ENCODE measurements at regions not wholly inside any gene's neighbourhood (a gene's known extent, or its start where the extent isn't known, plus 50 kb on each side); places are given as distances from the start of the nearest gene placed in this dataset.
"Not testable (repeated sequence)": the region's sequence is repeated elsewhere in the genome, so short reads cannot be mapped to it uniquely, and the experiment has no call there.

DNA sequence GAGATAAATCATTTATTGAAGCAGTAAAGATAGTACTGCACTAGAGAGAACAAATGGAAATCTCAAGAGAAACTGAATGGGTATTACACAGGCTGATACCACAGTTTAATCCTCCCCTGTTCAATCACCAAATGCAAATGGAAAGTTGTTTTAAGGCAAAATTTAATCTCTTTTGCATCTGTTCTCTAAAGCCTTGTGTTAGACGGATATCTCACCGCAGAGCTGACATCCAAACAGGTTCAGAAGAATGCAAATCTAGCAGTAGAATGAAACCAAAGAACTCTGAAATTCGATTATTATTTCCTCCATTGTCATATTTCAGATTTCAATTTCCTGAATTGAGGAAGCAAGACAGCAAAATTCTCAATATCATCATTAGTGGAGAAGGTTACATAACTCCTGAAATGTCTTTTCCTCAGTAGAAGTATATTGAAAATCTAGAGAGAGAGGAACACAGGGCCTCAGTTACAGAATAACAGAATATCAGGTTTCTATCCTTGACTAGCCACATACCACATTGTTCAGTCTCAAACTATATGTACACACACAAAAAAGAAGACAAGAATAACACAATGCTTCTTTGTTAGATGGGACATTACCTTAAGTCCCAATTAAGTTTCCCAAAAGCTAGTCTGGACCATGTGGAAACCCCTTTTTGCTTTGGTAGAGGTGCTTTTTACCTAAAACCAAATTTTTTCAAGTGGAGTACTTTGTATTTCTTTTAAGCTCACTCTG lies 94.1 kb upstream of the BANK1 start:
- Mint-ChIP-seq H3K9me3 (no peaks in the 10 kb centered on the region), H3K27me3 (ENCODE audit: low read depth) (peaks cover 1% of the 10 kb centered on the region), H3K4me3 (no peak overlapping the region), H3K36me3 (ENCODE audit: insufficient read depth in 2 of 2) (no peaks in the 10 kb centered on the region), H3K4me1 (ENCODE audit: low read depth) (no peaks in the 10 kb centered on the region), H3K27ac (no peak overlapping the region)
- DNase-seq (no peak), ATAC-seq (replicated peaks in 1 of 2) (no peak)

DNA sequence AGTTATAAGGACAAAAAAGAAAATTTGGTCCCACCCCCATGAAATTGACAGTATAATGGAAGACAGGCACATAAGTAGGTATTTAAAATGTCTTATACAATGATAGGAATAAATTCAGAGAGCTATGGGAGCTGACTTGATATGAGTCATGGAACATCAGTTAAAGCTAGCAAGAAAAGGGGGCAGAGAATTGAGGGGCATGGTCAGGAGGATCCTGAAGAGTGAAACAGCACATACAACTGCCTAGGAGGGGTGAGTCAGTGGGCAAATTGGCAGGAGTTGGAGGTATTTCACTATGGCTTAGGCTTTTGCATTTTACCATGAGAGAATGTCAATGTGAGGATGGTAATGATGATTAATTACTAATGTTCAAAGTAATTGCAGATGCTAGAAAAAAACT lies 95.4 kb upstream of the BANK1 start:
- DNase-seq, result no peak
- no peak for ATAC-seq (replicated peaks in 1 of 2)
- H3K4me3 Mint-ChIP-seq, result no peak overlapping the region
- no peaks in the 10 kb centered on the region for H3K4me1 Mint-ChIP-seq (ENCODE audit: low read depth)
- H3K9me3 Mint-ChIP-seq, result no peaks in the 10 kb centered on the region
- peaks cover 5% of the 10 kb centered on the region for H3K27me3 Mint-ChIP-seq (ENCODE audit: low read depth)
- H3K27ac Mint-ChIP-seq, result no peak overlapping the region
- no peaks in the 10 kb centered on the region for H3K36me3 Mint-ChIP-seq (ENCODE audit: insufficient read depth in 2 of 2)

DNA sequence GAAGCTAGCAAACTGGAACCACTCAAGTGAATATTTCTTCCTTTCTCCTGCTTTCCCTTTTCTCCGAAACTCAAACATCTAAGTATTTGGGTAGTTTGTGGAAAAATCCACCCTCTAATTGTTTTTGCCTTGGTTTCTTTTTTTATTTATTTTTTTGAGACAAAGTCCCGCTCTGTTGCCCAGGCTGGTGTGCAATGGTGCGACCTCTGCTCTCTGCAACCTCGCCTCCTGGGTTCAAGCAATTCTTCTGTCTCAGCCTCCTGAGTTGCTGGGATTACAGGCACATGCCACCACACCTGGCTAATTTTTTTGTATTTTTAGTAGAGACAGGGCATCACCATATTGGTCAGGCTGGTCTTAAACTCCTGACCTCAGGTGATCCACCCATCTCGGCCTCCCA lies 96.1 kb upstream of the BANK1 start:
- not testable (repeated sequence) for H3K27me3 Mint-ChIP-seq (ENCODE audit: low read depth); ATAC-seq (replicated peaks in 1 of 2); H3K36me3 Mint-ChIP-seq (ENCODE audit: insufficient read depth in 2 of 2); H3K4me3 Mint-ChIP-seq; DNase-seq; H3K27ac Mint-ChIP-seq; H3K4me1 Mint-ChIP-seq (ENCODE audit: low read depth); H3K9me3 Mint-ChIP-seq

DNA sequence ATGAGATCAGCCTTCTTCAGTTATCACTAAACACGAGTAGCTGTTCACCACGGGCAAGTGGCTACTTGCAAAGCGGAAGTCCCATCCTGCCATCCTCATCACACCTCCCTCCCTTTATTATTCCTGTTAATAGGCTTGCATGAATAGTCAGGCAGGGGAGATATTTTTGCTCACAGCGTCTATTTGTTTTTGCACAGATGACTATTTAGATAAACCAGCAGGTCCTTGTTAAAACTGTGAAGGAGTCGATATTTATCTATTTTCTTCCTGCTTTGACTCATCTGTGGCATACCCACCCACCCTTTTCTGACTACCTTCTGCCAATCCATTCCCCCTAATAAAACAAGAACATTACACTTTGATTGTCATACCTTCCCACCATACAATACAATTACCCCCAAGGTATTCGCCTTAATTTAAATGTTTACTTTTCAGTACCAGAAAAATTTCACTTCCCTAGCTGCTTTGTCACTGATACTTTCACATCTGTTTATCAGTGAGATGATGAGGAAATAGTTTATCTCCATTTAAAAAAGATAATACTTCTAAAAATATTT lies 96.6 kb upstream of the BANK1 start:
- Mint-ChIP-seq H3K27ac (no peak overlapping the region), H3K4me1 (ENCODE audit: low read depth) (no peaks in the 10 kb centered on the region), H3K9me3 (no peaks in the 10 kb centered on the region), H3K4me3 (no peak overlapping the region), H3K27me3 (ENCODE audit: low read depth) (peaks cover 5% of the 10 kb centered on the region), H3K36me3 (ENCODE audit: insufficient read depth in 2 of 2) (no peaks in the 10 kb centered on the region)
- ATAC-seq (replicated peaks in 1 of 2), result no peak
- no peak for DNase-seq

DNA sequence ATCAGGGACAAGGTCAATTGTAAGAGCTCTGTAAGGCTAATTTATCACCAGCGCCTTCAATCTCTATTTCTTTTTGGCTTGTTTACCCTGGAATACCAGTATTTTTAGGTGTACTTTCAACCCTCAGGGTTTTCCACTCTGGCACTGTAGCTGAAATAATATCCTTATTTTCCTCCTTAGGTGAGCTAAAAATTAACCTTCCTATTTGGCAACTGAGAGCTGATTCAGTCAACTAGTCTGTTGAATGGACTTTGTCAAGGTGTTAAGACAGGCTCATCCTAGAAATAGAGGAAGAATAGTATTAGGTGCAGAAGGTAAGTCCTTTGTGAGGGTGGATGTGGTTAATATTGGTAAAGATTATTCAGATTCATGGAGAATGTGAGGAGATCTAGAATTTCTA lies 101.3 kb upstream of the BANK1 start:
- DNase-seq (no peak), ATAC-seq (replicated peaks in 1 of 2) (no peak)
- H3K4me3 Mint-ChIP-seq, result no peak overlapping the region
- H3K27me3 Mint-ChIP-seq (ENCODE audit: low read depth), result peaks cover 16% of the 10 kb centered on the region
- H3K9me3 Mint-ChIP-seq, result no peaks in the 10 kb centered on the region
- no peaks in the 10 kb centered on the region for H3K36me3 Mint-ChIP-seq (ENCODE audit: insufficient read depth in 2 of 2)
- H3K27ac Mint-ChIP-seq, result no peak overlapping the region
- H3K4me1 Mint-ChIP-seq (ENCODE audit: low read depth), result no peaks in the 10 kb centered on the region

DNA sequence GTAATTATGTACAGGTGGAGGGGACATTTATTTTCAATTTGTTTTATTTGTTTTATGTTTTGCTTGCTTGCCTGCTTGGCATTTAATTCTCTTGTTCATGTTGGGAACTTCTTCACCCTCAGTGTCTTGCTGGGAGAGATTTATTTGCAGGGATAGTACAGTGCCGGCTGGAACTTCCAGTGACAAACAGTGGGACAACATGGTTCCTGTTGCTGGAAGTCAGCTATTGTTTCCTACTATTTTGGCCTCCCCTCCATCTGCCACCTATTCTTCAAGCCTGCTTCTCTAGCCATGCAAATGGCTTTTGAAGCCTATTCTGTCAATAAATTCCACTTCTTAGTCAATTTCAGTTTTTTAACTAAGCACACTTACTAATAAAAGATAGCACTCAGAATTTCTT lies 105.4 kb upstream of the BANK1 start:
- no peak for ATAC-seq (replicated peaks in 1 of 2)
- H3K36me3 Mint-ChIP-seq (ENCODE audit: insufficient read depth in 2 of 2), result no peaks in the 10 kb centered on the region
- peaks cover 22% of the 10 kb centered on the region for H3K27me3 Mint-ChIP-seq (ENCODE audit: low read depth)
- H3K9me3 Mint-ChIP-seq, result no peaks in the 10 kb centered on the region
- DNase-seq, result no peak
- H3K4me1 Mint-ChIP-seq (ENCODE audit: low read depth), result no peaks in the 10 kb centered on the region
- H3K27ac Mint-ChIP-seq, result no peak overlapping the region
- H3K4me3 Mint-ChIP-seq, result no peak overlapping the region

DNA sequence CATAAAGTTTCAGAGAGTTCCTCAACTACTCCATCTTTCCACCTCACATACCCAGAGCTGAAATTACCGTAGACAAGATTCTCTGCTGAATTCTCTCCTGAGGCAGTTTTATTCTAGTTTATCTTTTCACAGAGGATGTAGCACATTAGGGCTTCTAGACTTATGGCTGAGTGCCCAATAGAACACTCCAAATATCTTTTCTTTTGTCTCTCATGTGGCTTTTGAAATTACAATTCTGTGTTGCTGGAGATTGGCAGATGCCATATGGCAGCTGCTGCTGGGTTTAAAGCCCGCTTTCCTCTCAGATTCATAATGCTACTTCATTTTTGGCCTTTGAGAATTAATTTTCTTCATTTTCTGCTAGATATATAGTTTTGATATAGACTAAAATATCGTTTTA lies 107.6 kb upstream of the BANK1 start:
- H3K27ac Mint-ChIP-seq, result no peak overlapping the region
- H3K4me1 Mint-ChIP-seq (ENCODE audit: low read depth), result no peaks in the 10 kb centered on the region
- H3K27me3 Mint-ChIP-seq (ENCODE audit: low read depth), result peaks cover 22% of the 10 kb centered on the region
- H3K36me3 Mint-ChIP-seq (ENCODE audit: insufficient read depth in 2 of 2), result no peaks in the 10 kb centered on the region
- DNase-seq (no peak), ATAC-seq (replicated peaks in 1 of 2) (no peak)
- no peaks in the 10 kb centered on the region for H3K9me3 Mint-ChIP-seq
- H3K4me3 Mint-ChIP-seq, result no peak overlapping the region

DNA sequence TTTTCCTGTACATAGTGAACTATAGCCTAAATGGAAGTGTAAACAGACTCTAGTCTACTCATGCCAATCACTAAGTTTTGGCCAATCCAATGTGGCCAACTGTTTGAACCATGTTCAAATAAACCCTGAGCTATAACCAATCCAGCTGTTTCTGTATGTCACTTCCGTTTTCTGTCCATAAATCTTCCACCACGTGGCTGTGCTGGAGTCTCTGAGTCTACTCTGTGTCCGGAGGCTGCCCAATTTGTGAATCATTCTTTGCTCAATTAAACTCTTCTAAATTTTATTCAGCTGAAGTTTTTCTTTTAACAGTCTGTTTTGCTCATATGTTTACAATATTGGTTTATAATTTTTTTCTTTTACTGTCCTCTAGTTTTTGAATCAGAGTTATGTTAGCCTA lies 112.3 kb upstream of the BANK1 start:
- Mint-ChIP-seq H3K27ac (no peak overlapping the region), H3K36me3 (ENCODE audit: insufficient read depth in 2 of 2) (no peaks in the 10 kb centered on the region), H3K9me3 (no peaks in the 10 kb centered on the region), H3K27me3 (ENCODE audit: low read depth) (peaks cover 11% of the 10 kb centered on the region), H3K4me1 (ENCODE audit: low read depth) (no peaks in the 10 kb centered on the region), H3K4me3 (no peak overlapping the region)
- ATAC-seq (replicated peaks in 1 of 2) (no peak), DNase-seq (no peak)

DNA sequence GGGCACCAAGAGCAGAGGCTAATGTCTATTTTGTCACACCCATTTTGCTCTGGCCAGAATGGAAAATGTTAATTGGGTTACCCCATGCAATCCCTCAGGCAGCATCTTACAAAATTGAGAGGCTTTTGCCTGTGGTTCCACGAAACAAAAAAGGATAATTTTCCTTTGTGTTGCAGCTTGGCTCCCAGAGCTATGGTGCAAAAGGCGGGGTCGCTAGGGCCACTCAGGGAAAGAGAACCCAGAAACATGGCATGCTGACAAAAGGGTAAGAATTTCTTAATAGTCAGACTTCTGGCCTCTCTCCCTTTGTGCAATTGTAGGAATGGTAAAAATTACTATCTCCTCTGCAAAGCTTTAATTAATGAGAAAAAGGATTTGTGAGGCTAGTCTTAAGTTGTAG lies 119.6 kb upstream of the BANK1 start:
- Mint-ChIP-seq H3K4me1 (ENCODE audit: low read depth) (no peaks in the 10 kb centered on the region), H3K9me3 (no peaks in the 10 kb centered on the region), H3K36me3 (ENCODE audit: insufficient read depth in 2 of 2) (no peaks in the 10 kb centered on the region), H3K27me3 (ENCODE audit: low read depth) (no peaks in the 10 kb centered on the region), H3K4me3 (no peak overlapping the region), H3K27ac (no peak overlapping the region)
- DNase-seq, result no peak
- ATAC-seq (replicated peaks in 1 of 2), result no peak

DNA sequence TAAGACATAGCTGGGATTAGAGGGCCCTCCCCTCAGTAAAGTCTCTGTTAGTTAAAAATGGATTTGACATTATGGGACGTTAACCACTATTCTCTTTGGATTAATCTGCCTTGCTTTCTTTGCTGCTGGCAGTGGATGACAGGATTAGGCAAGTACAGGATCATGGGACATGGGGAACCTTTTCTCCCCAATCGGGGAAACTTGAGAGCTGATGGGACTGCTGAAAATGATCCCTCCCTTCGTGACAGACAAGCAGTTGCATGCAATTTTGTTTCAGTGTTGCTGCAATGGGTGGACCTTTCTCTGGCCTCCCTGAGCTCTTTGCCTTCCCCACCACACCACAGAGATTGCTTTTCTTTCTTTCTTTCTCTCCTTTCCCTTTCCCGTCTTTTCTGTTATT lies 120.2 kb upstream of the BANK1 start:
- Mint-ChIP-seq H3K4me1 (ENCODE audit: low read depth) (no peaks in the 10 kb centered on the region), H3K36me3 (ENCODE audit: insufficient read depth in 2 of 2) (no peaks in the 10 kb centered on the region), H3K27me3 (ENCODE audit: low read depth) (no peaks in the 10 kb centered on the region), H3K27ac (no peak overlapping the region), H3K9me3 (no peaks in the 10 kb centered on the region), H3K4me3 (no peak overlapping the region)
- DNase-seq (no peak), ATAC-seq (replicated peaks in 1 of 2) (no peak)

DNA sequence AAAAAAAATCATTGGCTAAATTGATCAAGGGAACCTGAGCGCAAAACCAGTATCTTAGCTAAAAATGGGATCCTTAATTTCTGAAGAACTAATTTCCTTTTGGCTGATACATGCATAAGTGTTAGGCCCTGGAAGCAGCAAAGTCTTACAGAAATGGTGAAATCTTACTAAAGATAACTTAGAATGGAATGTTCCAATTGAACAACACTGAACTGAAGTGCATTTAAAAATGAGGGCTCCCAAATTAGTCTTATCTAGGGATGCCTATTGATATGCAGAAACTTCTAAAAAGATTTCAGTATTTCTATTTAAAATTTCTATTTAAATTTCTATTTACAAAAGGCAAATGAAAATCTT lies 120.7 kb upstream of the BANK1 start:
- Mint-ChIP-seq H3K27me3 (ENCODE audit: low read depth) (no peaks in the 10 kb centered on the region), H3K27ac (no peak overlapping the region), H3K9me3 (no peaks in the 10 kb centered on the region), H3K36me3 (ENCODE audit: insufficient read depth in 2 of 2) (no peaks in the 10 kb centered on the region), H3K4me1 (ENCODE audit: low read depth) (no peaks in the 10 kb centered on the region), H3K4me3 (no peak overlapping the region)
- DNase-seq (no peak), ATAC-seq (replicated peaks in 1 of 2) (no peak)

DNA sequence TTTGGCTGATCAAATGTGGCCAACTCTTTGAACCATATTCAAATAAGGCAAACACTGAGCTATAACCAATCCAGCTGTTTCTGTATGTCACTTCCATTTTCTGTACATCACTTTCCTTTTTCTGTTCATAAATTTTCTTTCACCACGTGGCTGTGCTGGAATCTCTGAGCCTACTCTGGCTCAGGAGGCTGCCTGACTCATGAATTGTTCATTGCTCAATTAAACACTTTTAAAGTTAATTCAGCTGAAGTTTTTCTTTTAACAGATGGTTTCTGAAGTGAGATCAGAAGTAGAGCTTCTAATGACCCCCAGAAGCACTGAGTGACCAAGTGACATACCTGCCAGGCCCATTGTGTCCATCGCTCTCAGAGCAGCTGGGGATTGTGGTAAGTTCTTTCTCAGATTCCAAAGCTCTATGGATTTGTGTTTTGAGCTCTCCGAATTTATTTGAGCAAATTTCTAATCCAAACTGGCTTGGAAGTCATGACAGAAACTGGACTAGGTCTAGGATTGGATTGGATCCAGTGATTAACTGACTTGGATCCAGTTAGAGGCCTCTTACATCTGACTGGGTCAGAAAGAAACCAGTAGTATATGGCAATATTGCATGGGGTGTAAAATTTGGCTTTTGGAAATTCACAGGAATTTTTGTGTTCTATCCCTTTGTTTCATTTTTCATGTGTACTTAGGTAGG lies 121.2 kb upstream of the BANK1 start:
- DNase-seq, result no peak
- no peak for ATAC-seq (replicated peaks in 1 of 2)
- Mint-ChIP-seq H3K27me3 (ENCODE audit: low read depth) (no peaks in the 10 kb centered on the region), H3K4me1 (ENCODE audit: low read depth) (no peaks in the 10 kb centered on the region), H3K36me3 (ENCODE audit: insufficient read depth in 2 of 2) (no peaks in the 10 kb centered on the region), H3K4me3 (no peak overlapping the region), H3K9me3 (no peaks in the 10 kb centered on the region), H3K27ac (no peak overlapping the region)

DNA sequence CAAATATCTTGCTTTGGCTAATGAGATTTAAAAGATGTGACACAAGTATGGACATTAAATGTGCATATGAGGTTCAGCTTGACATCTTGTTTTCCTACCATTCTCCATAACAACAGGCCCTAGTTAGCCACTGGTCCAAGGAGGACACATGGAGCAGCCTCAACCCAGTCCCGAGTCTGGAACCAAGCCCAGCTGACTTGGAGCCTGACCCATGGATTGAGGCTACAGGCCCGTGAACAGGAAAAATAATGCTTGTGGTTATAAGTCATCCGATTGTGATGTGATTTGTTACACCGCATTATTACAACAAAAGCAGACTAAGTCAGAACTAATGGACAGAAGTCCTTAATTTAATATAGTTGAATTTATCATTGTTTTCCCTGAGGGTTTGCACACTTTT lies 123.2 kb upstream of the BANK1 start:
- no peak for ATAC-seq (replicated peaks in 1 of 2)
- DNase-seq, result no peak
- Mint-ChIP-seq H3K36me3 (ENCODE audit: insufficient read depth in 2 of 2) (no peaks in the 10 kb centered on the region), H3K27me3 (ENCODE audit: low read depth) (no peaks in the 10 kb centered on the region), H3K9me3 (no peaks in the 10 kb centered on the region), H3K4me1 (ENCODE audit: low read depth) (no peaks in the 10 kb centered on the region), H3K4me3 (no peak overlapping the region), H3K27ac (no peak overlapping the region)

DNA sequence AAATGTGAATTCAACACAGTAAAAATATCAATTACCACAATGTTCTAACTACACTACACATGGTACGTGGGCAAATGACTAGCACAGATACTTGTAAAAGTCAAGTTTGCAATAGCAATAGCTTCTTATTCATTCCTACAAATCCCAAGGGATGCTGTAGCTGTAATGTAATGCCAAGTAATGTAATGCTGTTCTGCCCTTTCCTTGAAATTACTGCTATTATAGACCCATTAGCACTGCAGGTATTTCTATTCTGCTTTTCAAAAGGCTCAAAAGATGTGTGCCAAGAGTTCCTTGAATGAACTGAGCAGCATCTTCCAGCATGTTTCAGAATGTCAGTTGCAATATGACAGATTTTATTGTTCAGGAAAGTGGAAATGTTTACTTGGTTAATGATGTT lies 129.9 kb upstream of the BANK1 start:
- Mint-ChIP-seq H3K36me3 (ENCODE audit: insufficient read depth in 2 of 2) (no peaks in the 10 kb centered on the region), H3K4me3 (no peak overlapping the region), H3K9me3 (no peaks in the 10 kb centered on the region), H3K4me1 (ENCODE audit: low read depth) (no peaks in the 10 kb centered on the region), H3K27ac (no peak overlapping the region), H3K27me3 (ENCODE audit: low read depth) (peaks cover 15% of the 10 kb centered on the region)
- no peak for ATAC-seq (replicated peaks in 1 of 2)
- no peak for DNase-seq

Measured in activated T-cell treated with anti-CD3 and anti-CD28 coated beads, Interleukin-2, amount 50 U/mL, for 72 hours (primary cell).